ENCODE measurements at regions not wholly inside any gene's neighbourhood (a gene's known extent, or its start where the extent isn't known, plus 50 kb on each side); places are given as distances from the start of the nearest gene placed in this dataset.

GRCh38 chr4:17218786-17219185 lies 293.1 kb downstream of the QDPR start:
- Histone ChIP-seq H4K20me1 (ENCODE audit: insufficient read depth, low read length) (no peaks in the 10 kb centered on the region), H3K9me3 (replicated peaks in 1 of 2; ENCODE audit: control insufficient read depth in 1 of 2, insufficient read depth in 1 of 2, low read length in 2 of 2) (peaks cover 3 to 9% of the 10 kb centered on the region in 2 donors), H3K4me1 (ENCODE audit: control insufficient read depth in 1 of 2, insufficient read depth in 2 of 2, low read length in 2 of 2) (no peaks in the 10 kb centered on the region), H3K4me2 (replicated peaks; ENCODE audit: extremely low read depth, low read length, poor library complexity, severe bottlenecking) (no peak overlapping the region), H2AFZ (ENCODE audit: insufficient read depth, low read depth, low read length, poor library complexity, severe bottlenecking) (no peak overlapping the region), H3K4me3 (replicated peaks in 1 of 3; ENCODE audit: low read depth in 2 of 3, low read length in 3 of 3) (no peak overlapping the region), H3K9ac (ENCODE audit: insufficient read depth, low read length, poor library complexity, severe bottlenecking) (no peak overlapping the region), H3K27ac (ENCODE audit: low read depth in 1 of 2, low read length in 2 of 2) (no peak overlapping the region), H3K79me2 (ENCODE audit: insufficient read depth, low read length) (no peaks in the 10 kb centered on the region), H3K27me3 (ENCODE audit: control insufficient read depth in 2 of 2, insufficient read depth in 2 of 2, low read length in 2 of 2) (no peaks in the 10 kb centered on the region), H3K36me3 (replicated peaks in 1 of 2; ENCODE audit: control insufficient read depth in 1 of 2, insufficient read depth in 2 of 2, low read length in 2 of 2) (no peaks in the 10 kb centered on the region)
- H3K4me3 Mint-ChIP-seq = no peak overlapping the region
- no peak for TF ChIP-seq CTCF (IDR thresholded peaks at IDR 0.05)
- no peak overlapping the region for H3K27ac Mint-ChIP-seq
- intact Hi-C loops (cut with micrococcal nuclease) = no loop called here
- 67% methylated on average over 2 of the region's 3 CpGs for WGBS (ENCODE audit: insufficient coverage)
- no peaks in the 10 kb centered on the region for H3K27me3 Mint-ChIP-seq (ENCODE audit: low read depth in 3 of 3)
- H3K9me3 Mint-ChIP-seq = peaks cover 6 to 25% (median 12%) of the 10 kb centered on the region in 7 donors
- H3K36me3 Mint-ChIP-seq = no peaks in the 10 kb centered on the region
- DNase-seq = no peak
- H3K4me1 Mint-ChIP-seq = no peaks in the 10 kb centered on the region

- peaks cover 0 to 11% (median 3%) of the 10 kb centered on the region in 7 donors for H3K9me3 Mint-ChIP-seq
- intact Hi-C loops (cut with micrococcal nuclease) = no loop called here
- no peak overlapping the region for H3K4me3 Mint-ChIP-seq
- no peak for TF ChIP-seq CTCF (IDR thresholded peaks at IDR 0.05)
- H3K4me2 ChIP-seq (replicated peaks; ENCODE audit: extremely low read depth, low read length, poor library complexity, severe bottlenecking) = no peak overlapping the region
- no peaks in the 10 kb centered on the region for H3K4me1 ChIP-seq (ENCODE audit: control insufficient read depth in 1 of 2, insufficient read depth in 2 of 2, low read length in 2 of 2)
- no peaks in the 10 kb centered on the region for H3K4me1 Mint-ChIP-seq
- H3K27ac ChIP-seq (ENCODE audit: low read depth in 1 of 2, low read length in 2 of 2) = no peak overlapping the region
- H3K79me2 ChIP-seq (ENCODE audit: insufficient read depth, low read length) = no peaks in the 10 kb centered on the region
- H4K20me1 ChIP-seq (ENCODE audit: insufficient read depth, low read length) = no peaks in the 10 kb centered on the region
- no peak for DNase-seq
- no peak overlapping the region for H3K27ac Mint-ChIP-seq
- no peak overlapping the region for H2AFZ ChIP-seq (ENCODE audit: insufficient read depth, low read depth, low read length, poor library complexity, severe bottlenecking)
- H3K27me3 Mint-ChIP-seq (ENCODE audit: low read depth in 3 of 3) = peaks cover 0 to 2% (median 1%) of the 10 kb centered on the region in 3 donors
- WGBS (ENCODE audit: insufficient coverage) = 100% methylated on average over 4 of the region's 7 CpGs
- no peaks in the 10 kb centered on the region for H3K9me3 ChIP-seq (replicated peaks in 1 of 2; ENCODE audit: control insufficient read depth in 1 of 2, insufficient read depth in 1 of 2, low read length in 2 of 2)
- no peaks in the 10 kb centered on the region for H3K36me3 ChIP-seq (replicated peaks in 1 of 2; ENCODE audit: control insufficient read depth in 1 of 2, insufficient read depth in 2 of 2, low read length in 2 of 2)
- H3K9ac ChIP-seq (ENCODE audit: insufficient read depth, low read length, poor library complexity, severe bottlenecking) = no peak overlapping the region
- no peak overlapping the region for H3K4me3 ChIP-seq (replicated peaks in 1 of 3; ENCODE audit: low read depth in 2 of 3, low read length in 3 of 3)
- no peaks in the 10 kb centered on the region for H3K27me3 ChIP-seq (ENCODE audit: control insufficient read depth in 2 of 2, insufficient read depth in 2 of 2, low read length in 2 of 2)
- no peaks in the 10 kb centered on the region for H3K36me3 Mint-ChIP-seq
Measured at GRCh38 chr4:17206829-17207801, 304.8 kb downstream of the QDPR start.
